Activated CD4-positive, CD25-positive, alpha-beta regulatory T cell treated with anti-CD3 and anti-CD28 coated beads, Interleukin-2, amount 50 U/mL, for 24 hours (primary cell): ENCODE measurements at regions not wholly inside any gene's neighbourhood (a gene's known extent, or its start where the extent isn't known, plus 50 kb on each side); places are given as distances from the start of the nearest gene placed in this dataset.
"Not testable (repeated sequence)": the region's sequence is repeated elsewhere in the genome, so short reads cannot be mapped to it uniquely, and the experiment has no call there.

Experiments used
- ATAC-seq, 2 donors: fragments of 150-1000 bp; cut with Tn5 transposase; one replicate each; pipeline ENCODE4 v1.10.0; 2021; ENCODE audit warnings: mild to moderate bottlenecking in 1 of 2, moderate library complexity in 1 of 2

GRCh38 chr4:154907345-154908045 lies 126.4 kb downstream of the RBM46 start:
- not testable (repeated sequence) for ATAC-seq

DNA sequence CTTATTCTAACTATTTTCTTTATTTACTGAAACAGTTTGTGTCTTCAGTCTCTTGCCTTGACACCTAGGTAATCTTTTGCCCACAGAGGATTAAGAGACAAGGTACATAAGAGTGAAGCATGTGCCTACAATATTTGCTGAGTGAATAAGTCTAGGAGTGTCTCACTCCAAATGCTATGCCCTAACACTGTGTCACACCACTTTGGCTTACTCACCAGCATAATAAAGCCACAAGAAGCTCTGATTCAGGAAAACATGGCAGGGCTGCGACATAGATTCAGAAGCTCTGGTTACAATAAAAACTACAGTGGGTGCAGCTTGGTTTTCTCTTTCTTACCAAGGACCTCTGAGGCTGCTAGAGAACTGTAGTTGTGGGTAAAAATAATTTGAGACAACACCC lies 127.1 kb downstream of the RBM46 start:
- ATAC-seq = no peak

DNA sequence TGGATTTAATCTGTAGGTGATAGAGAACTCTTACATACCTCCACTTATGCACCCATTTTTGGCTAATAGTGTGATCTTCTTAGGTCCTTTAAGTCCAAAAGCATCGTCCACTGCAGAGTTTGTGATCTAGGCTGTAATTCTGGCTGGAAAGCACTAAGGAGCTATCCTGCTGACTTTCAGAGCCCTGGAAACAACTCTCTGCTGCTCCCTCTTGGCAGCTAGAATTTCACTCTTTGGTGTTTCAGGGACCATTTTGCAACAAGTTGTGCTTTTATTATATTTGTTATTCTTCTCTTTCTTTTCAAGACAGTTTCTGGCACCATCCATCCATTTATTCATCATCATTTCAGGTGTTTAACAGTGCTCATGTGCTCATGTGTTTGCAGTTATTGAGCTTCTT lies 130.0 kb downstream of the RBM46 start:
- ATAC-seq = no peak

DNA sequence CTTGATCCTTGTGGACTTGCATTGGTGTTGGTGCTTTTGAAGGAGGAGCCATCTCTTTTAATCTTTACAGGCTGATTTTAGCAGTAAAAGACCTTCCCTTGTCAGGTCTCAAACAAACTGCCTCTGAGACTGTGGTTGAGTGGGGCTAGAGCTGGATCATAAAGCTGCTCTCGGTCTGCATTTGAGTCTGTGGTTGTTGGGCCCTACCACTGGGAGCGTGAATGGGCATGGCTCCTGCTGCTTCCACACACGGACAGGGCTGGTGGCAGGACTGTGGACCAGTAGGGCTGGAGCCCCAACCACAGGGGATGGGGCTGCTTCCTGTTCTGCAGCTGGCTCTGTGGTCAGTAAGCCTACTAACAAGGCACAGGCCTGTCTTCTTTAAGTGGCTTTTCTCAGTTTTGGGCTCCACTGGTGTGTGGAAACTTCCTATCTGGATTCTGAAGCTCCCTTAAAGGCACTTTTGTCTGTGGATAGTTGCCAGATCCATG lies 130.6 kb downstream of the RBM46 start:
- ATAC-seq = no peak

DNA sequence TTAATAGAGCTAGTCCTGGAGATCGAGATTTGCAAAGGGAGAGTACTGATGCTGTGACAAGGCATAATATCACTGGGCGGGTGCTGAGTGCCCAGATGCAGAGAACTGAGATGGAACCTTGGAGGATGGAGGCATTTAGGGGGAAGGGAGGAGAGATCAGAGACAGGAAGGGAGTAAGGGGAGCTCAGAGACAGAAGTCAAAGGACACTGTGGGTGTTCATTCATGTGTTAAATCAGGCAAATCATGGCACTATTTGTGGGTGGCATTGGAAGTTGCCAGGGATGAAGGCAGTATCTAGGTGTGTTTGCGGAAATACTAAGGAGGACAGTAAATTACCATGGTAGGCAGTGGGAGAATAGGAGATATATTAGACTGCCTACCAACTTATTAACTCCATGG lies 135.0 kb downstream of the RBM46 start:
- no peak for ATAC-seq

DNA sequence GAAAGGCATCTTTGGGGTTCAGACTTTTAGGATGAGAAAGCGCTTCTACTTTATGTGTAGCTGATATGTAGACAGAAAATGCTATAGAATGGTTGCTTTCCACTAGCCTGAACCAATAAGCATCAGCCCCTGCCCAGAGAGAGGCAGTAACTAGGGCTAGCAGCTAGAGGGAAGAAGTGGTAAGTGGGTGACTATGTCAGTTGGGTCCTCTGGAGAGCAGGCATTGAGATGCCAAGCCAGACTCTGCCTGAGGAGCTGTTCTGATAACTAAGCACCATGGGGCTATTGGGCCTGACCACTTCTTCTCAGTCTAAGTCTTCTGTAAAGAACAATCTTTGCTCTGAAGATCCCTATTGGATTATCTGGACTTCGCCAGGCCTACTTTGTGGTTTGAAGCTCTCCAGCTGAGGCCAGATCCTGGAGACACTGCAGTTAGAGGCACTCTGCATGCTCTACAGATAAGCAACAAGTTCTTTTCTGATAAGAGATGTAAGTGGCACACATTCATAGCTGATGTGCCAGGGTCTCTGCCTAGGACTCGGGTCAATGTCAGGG lies 146.1 kb downstream of the RBM46 start:
- no peak for ATAC-seq

- ATAC-seq = no peak
Measured at GRCh38 chr4:154928640-154929257, 147.7 kb downstream of the RBM46 start.

DNA sequence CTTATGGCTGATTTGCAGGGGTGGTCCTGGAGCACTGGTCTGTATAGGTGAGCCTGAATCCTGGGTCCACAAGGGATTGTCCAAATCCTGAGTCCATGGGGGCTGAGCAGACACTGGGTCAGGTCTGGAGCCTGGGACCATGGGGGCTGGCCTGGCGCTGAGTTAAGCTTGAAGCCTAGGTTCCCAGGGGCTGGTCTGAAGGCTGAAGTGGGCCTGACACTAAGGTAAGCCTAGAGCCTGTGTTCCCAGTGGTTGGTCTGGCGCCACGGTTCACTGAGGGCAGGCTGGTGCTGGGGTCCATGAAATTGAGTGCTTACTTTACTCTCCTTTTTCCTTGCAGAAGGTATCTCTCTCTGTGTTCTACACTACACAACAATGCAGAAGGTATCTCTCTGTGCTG lies 155.8 kb downstream of the RBM46 start:
- no peak for ATAC-seq

GRCh38 chr4:154939851-154940250 lies 158.8 kb downstream of the RBM46 start:
- no peak for ATAC-seq

GRCh38 chr4:154942176-154942575 lies 161.1 kb downstream of the RBM46 start:
- no peak for ATAC-seq

DNA sequence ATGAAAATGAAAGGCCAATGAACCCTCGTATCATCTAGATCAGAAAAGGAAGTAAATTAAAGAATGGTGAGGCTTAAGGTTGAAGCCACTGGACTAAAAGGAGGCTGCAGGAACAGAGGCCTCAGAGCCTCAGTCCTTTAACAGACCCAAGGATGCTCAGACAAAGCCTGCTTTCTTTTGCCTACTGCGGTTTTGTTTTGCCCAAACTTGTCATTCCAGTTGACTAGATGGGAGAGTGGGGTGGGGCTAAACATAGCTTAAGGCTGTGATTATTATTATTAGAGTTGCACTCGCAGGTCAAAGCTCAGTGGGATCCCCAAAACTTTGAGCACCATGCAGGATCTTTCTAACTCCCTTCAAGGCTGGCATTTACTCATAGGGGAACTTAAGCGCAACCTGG lies 163.9 kb downstream of the RBM46 start:
- ATAC-seq = no peak

- no peak for ATAC-seq
Measured at GRCh38 chr4:154946113-154946512, 165.0 kb downstream of the RBM46 start.

- no peak for ATAC-seq
Measured at GRCh38 chr4:154953691-154954090, 172.6 kb downstream of the RBM46 start.

- no peak for ATAC-seq
Measured at GRCh38 chr4:154954117-154954516, 173.0 kb downstream of the RBM46 start.

GRCh38 chr4:154958121-154958520 lies 177.0 kb downstream of the RBM46 start:
- no peak for ATAC-seq

- ATAC-seq = no peak
Measured at GRCh38 chr4:154958621-154959358, 177.7 kb downstream of the RBM46 start.

DNA sequence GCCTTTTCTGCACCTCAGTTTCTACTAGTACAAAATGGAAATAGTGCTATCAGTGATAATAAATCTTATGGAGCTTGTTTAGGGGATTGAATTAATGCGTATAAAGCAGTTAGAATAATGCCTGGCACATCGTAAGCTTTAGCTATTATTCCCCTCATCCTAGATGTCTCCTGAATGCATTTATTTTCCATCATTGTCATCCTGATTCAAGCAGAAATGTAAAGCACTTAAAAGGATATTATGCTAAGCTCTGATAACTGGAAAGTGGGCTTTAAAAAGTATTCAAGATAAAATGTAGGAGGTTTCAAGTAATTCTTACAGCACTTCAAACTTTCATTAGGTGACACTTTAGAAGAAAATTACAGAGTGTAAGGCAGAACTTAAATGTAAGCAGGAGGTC lies 178.7 kb downstream of the RBM46 start:
- ATAC-seq = no peak

DNA sequence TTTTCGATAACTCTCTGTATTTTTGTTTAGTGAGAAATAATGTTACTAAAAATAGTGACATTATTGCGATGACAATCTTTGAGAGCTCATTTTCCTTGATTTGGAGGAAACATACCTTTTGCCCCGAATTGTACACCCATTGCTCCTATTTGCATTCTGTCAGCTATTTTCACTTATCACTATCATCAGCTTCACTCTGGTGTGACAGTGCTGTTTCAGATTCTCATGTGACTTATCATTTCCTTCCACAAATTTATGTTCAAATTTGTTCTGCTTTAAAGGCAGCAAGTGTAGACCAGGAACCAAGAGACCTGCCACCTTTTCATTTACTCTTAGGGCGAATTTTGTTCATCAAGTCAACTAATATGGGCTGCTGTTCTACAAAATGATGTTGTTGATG lies 179.4 kb downstream of the RBM46 start:
- ATAC-seq = no peak

DNA sequence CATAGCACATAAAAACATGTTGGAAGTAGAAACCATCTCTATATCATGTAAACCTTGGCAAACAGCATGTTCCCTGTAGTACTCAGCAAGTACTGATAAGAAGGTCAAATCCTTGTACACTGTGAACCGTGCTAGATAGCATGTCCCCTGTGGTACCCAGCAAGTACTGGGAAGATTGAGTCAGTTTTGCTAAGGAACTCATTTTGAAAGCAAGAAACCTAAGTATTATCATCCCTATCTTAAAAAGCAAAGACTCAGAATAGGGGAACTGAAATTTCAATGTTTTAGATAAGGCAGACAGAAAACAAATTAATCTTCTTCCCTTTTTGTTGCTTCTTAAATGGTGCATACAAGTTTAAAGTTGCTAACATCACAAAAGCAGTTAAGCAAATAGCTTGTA lies 180.2 kb downstream of the RBM46 start:
- no peak for ATAC-seq

DNA sequence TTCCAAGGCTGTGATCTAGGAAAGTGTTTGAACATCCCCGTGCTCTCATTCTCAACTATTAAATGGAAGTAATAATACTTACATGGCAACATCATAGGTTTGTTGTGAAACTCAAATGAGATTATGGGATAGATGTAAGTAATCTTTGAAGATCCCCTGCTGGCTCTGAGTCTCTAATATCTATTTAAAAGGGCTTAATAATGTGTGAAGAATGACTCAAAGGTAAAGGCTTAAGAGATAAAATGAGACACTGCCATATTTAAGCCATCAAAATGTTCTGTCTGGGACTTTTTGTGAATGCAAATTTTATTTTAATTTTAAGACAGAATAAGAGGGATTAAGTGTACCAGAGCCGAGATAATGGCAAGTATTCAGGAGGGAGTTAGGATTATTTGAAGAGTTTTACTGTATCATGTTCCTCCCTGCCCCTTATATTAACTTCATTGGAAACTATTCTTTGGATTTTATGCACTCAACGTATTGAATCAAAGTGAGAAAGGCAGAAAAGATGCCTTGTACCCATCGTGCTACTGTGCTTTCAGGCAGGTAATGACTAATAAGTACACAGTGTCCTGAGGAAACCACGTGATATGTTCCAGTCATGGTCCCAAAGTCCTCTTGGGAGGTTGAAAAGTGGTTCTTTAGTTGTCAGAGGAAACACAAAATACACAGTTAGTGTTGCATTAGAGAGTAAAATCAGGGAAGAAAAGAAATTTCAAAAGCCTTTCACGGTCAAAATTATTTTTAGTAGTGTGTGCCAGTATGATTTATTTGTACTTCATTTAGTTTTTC lies 192.4 kb downstream of the RBM46 start:
- ATAC-seq = no peak

DNA sequence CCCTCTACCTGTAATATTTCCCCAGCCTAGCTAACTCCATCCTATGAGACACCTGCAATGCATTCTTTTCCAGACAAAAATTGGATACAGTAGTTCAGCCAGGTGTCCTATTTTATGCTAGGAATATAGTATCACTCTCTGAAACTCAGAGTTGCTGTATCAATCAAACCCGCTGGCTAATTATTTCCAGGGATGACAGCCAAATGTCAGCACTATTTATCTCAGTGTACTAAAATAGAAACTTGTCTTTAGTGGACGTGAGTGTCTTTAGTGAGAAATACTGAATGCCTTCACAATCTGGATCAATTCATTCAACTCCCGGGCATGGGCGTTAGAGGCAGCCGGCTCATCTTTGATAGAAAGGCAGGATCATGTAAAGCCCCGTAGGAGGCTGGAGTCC lies 196.2 kb downstream of the RBM46 start:
- ATAC-seq = no peak

DNA sequence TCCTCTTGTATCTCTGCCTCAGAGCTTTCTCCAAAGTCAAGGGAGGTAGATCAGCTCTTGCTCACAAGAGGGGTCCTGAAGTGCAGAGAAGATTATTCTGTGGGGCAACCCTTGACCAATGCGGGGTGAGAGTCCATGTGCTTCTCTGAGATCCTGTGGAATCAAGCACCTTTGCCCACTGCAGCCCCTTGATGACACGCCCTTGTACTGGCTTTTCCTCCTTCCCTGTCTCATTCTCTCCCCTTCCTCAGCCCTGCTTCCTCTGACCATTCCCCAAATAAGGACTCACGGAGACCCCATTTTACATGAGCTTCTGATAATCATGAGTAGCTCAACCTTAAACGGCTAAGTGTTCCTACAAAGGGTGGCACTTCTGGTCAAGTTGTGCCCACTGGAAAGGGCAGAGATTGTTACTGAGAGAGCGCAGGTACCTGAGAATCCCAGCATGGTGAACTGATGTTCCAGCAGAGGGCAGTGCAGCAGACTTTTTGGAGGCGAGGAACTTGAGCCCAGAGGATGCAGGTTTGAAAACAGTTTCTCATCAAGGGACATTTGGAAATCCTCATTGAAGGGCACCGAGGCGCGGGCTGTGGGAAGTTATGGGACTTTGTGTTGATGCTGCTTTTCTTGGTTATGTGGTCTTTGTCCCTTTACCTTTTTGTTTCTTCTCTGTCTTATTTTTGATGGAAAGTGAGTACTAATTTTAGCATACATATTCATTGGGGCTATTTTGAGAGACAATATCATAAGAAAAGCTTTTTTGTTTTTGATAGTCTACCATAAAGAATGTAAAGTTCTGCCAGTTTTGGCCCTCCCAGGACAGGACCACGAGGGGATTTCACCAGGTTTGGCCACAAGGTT lies 201.3 kb downstream of the RBM46 start:
- no peak for ATAC-seq
